ENCODE measurements at regions not wholly inside any gene's neighbourhood (a gene's known extent, or its start where the extent isn't known, plus 50 kb on each side); places are given as distances from the start of the nearest gene placed in this dataset.

- no peak for DNase-seq (ENCODE audit: low spot score)
- 84% methylated on average over 1 of the region's 1 CpG for WGBS (ENCODE audit: low lambda C conversion rate, missing lambda C conversion rate)
Measured at GRCh38 chr2:53093355-53093754, 674.2 kb upstream of the CHAC2 start.

GRCh38 chr2:53091183-53091582 is 676.4 kb upstream of the CHAC2 start:
- H4K20me1 ChIP-seq (ENCODE audit: insufficient read depth, poor library complexity, severe bottlenecking), result no peaks in the 10 kb centered on the region
- DNase-seq (ENCODE audit: low spot score), result no peak
- no peaks in the 10 kb centered on the region for H3K4me1 ChIP-seq (ENCODE audit: insufficient read depth)
- H3K27ac ChIP-seq, result no peak overlapping the region
- H3K4me2 ChIP-seq, result no peak overlapping the region
- H3K9me2 ChIP-seq (replicated peaks; ENCODE audit: insufficient read depth), result no peaks in the 10 kb centered on the region
- H3K27me3 ChIP-seq, result no peaks in the 10 kb centered on the region
- no peaks in the 10 kb centered on the region for H3K79me2 ChIP-seq
- TF ChIP-seq EZH2 (IDR thresholded peaks at IDR 0.05; ENCODE audit: borderline replicate concordance), result no peak
- no peak overlapping the region for H3K4me3 ChIP-seq
- H3K9me3 ChIP-seq (ENCODE audit: low read depth), result no peaks in the 10 kb centered on the region
- no peak overlapping the region for H2AFZ ChIP-seq
- H3K36me3 ChIP-seq (replicated peaks; ENCODE audit: insufficient read depth, low read depth), result no peaks in the 10 kb centered on the region

More at GRCh38 chr2:53093355-53093754, 674.2 kb upstream of the CHAC2 start:
- Histone ChIP-seq H2AFZ (no peak overlapping the region), H3K9me3 (ENCODE audit: low read depth) (no peaks in the 10 kb centered on the region), H3K9me2 (replicated peaks; ENCODE audit: insufficient read depth) (no peaks in the 10 kb centered on the region), H3K4me3 (no peak overlapping the region), H3K36me3 (replicated peaks; ENCODE audit: insufficient read depth, low read depth) (no peaks in the 10 kb centered on the region), H3K27ac (no peak overlapping the region), H3K4me2 (no peak overlapping the region), H3K79me2 (no peaks in the 10 kb centered on the region), H3K4me1 (ENCODE audit: insufficient read depth) (no peaks in the 10 kb centered on the region), H3K27me3 (no peaks in the 10 kb centered on the region), H4K20me1 (ENCODE audit: insufficient read depth, poor library complexity, severe bottlenecking) (no peaks in the 10 kb centered on the region)
- TF ChIP-seq CTCF (IDR thresholded peaks at IDR 0.05; ENCODE audit: poor library complexity) (no peak), EZH2 (IDR thresholded peaks at IDR 0.05; ENCODE audit: borderline replicate concordance) (no peak), EZH2phosphoT487 (IDR thresholded peaks at IDR 0.05; ENCODE audit: low read depth, severe bottlenecking, unreplicated experiment) (no peak)

- no peaks in the 10 kb centered on the region for H3K9me2 ChIP-seq (replicated peaks; ENCODE audit: insufficient read depth)
- H3K4me1 ChIP-seq (ENCODE audit: insufficient read depth), result no peaks in the 10 kb centered on the region
- H3K36me3 ChIP-seq (replicated peaks; ENCODE audit: insufficient read depth, low read depth), result no peaks in the 10 kb centered on the region
- no peak overlapping the region for H3K27ac ChIP-seq
- no peak overlapping the region for H2AFZ ChIP-seq
- no peaks in the 10 kb centered on the region for H3K79me2 ChIP-seq
- H3K27me3 ChIP-seq, result no peaks in the 10 kb centered on the region
- no peaks in the 10 kb centered on the region for H4K20me1 ChIP-seq (ENCODE audit: insufficient read depth, poor library complexity, severe bottlenecking)
- no peak overlapping the region for H3K4me2 ChIP-seq
- DNase-seq (ENCODE audit: low spot score), result no peak
- no peak overlapping the region for H3K4me3 ChIP-seq
- no peaks in the 10 kb centered on the region for H3K9me3 ChIP-seq (ENCODE audit: low read depth)
- WGBS (ENCODE audit: low lambda C conversion rate, missing lambda C conversion rate), result 100% methylated on average over 1 of the region's 4 CpGs
- TF ChIP-seq CTCF (IDR thresholded peaks at IDR 0.05; ENCODE audit: poor library complexity), result no peak
- TF ChIP-seq EZH2 (IDR thresholded peaks at IDR 0.05; ENCODE audit: borderline replicate concordance), result no peak
- no peak for TF ChIP-seq EZH2phosphoT487 (IDR thresholded peaks at IDR 0.05; ENCODE audit: low read depth, severe bottlenecking, unreplicated experiment)
Measured at GRCh38 chr2:53087874-53088461, 679.6 kb upstream of the CHAC2 start.

- no peaks in the 10 kb centered on the region for H4K20me1 ChIP-seq (ENCODE audit: insufficient read depth, poor library complexity, severe bottlenecking)
- no peak for DNase-seq (ENCODE audit: low spot score)
Measured at GRCh38 chr2:53087262-53087873, 680.2 kb upstream of the CHAC2 start.

More at GRCh38 chr2:53087262-53087873, 680.2 kb upstream of the CHAC2 start:
- no peaks in the 10 kb centered on the region for H3K27me3 ChIP-seq
- no peaks in the 10 kb centered on the region for H3K36me3 ChIP-seq (replicated peaks; ENCODE audit: insufficient read depth, low read depth)
- H3K27ac ChIP-seq, result no peak overlapping the region
- H3K9me2 ChIP-seq (replicated peaks; ENCODE audit: insufficient read depth), result no peaks in the 10 kb centered on the region
- no peak overlapping the region for H3K4me2 ChIP-seq
- no peaks in the 10 kb centered on the region for H3K9me3 ChIP-seq (ENCODE audit: low read depth)
- 71% methylated on average over 1 of the region's 1 CpG for WGBS (ENCODE audit: low lambda C conversion rate, missing lambda C conversion rate)
- H3K4me3 ChIP-seq, result no peak overlapping the region
- H3K79me2 ChIP-seq, result no peaks in the 10 kb centered on the region
- no peak for TF ChIP-seq EZH2phosphoT487 (IDR thresholded peaks at IDR 0.05; ENCODE audit: low read depth, severe bottlenecking, unreplicated experiment)
- no peak for TF ChIP-seq EZH2 (IDR thresholded peaks at IDR 0.05; ENCODE audit: borderline replicate concordance)
- TF ChIP-seq CTCF (IDR thresholded peaks at IDR 0.05; ENCODE audit: poor library complexity), result no peak
- H2AFZ ChIP-seq, result no peak overlapping the region
- no peaks in the 10 kb centered on the region for H3K4me1 ChIP-seq (ENCODE audit: insufficient read depth)
